ENCODE measurements at regions not wholly inside any gene's neighbourhood (a gene's known extent, or its start where the extent isn't known, plus 50 kb on each side); places are given as distances from the start of the nearest gene placed in this dataset.

DNA sequence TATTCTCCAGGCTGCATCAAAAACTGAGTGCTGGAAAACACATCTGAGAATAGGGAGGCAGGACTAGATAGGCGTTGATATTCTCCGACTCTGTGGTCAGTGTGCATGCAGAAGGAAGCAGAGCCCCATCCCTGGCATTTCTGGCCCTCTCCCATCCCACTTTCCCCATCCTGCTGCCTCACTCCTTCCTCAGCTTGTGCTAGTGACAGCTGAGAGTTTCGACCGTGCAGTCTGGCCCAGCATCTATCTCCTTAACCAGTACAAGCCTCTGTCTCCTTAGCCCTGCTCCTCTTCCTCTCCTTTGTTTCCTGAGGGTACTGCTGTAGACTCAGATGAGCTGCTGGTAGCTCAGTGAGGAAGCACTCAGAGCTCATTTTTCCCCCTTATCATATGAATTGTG lies 163.2 kb downstream of the SUCLA2 start:
- no peaks in the 10 kb centered on the region for H3K27me3 ChIP-seq
- no peak for DNase-seq
- no peaks in the 10 kb centered on the region for H3K36me3 ChIP-seq
- no peak overlapping the region for H3K27ac ChIP-seq
- no peak overlapping the region for H3K4me3 ChIP-seq
- no peaks in the 10 kb centered on the region for H3K4me1 ChIP-seq
- 78 to 79% methylated on average over 4 of the region's 4 CpGs for WGBS, 2 donors
- no peak for TF ChIP-seq POLR2A (IDR thresholded peaks at IDR 0.05)
- TF ChIP-seq, protein P1, sequence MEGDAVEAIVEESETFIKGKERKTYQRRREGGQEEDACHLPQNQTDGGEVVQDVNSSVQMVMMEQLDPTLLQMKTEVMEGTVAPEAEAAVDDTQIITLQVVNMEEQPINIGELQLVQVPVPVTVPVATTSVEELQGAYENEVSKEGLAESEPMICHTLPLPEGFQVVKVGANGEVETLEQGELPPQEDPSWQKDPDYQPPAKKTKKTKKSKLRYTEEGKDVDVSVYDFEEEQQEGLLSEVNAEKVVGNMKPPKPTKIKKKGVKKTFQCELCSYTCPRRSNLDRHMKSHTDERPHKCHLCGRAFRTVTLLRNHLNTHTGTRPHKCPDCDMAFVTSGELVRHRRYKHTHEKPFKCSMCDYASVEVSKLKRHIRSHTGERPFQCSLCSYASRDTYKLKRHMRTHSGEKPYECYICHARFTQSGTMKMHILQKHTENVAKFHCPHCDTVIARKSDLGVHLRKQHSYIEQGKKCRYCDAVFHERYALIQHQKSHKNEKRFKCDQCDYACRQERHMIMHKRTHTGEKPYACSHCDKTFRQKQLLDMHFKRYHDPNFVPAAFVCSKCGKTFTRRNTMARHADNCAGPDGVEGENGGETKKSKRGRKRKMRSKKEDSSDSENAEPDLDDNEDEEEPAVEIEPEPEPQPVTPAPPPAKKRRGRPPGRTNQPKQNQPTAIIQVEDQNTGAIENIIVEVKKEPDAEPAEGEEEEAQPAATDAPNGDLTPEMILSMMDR (IDR thresholded peaks at IDR 0.05) = no peak
- intact Hi-C loops (cut with DNase I) = no loop called here
- no peaks in the 10 kb centered on the region for H3K9me3 ChIP-seq

DNA sequence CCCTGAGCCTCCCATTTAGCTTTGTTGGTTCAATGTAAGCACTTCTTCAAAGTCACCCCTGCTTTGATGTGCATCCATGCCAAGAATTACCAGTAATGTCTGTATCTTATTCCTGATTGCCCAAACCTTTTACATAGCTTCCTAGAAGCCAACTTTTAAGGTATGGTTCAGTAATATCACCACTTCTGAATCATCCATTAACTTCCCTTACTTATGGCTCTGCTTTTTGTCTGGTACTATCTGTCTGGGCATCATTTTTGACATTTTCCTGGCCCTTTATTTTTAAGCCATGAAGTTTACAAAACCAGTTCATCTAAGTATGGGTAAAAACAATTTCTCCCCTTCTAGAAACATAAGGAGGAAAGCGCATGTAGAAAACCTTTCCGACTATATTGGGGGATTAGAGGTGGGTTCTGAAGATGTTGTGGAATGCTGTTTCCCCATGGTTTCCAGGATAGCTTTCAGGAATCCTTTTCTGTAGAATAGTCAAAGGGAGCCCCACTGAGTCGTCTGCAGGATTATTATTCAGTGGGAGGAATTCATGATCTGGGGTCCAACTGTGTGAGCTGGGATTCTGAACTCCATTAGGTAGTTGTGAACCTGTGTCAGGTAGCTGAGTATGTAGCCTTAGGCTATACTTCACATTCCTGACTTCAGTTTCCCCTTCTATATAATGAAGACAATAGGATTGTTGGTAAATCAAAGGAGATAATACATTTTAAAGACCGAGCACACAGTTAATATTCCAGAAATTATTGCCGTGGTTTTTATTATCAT lies 163.8 kb downstream of the SUCLA2 start:
- Histone ChIP-seq H3K4me1 (no peaks in the 10 kb centered on the region), H3K27ac (no peak overlapping the region), H3K36me3 (no peaks in the 10 kb centered on the region), H3K9me3 (no peaks in the 10 kb centered on the region), H3K27me3 (no peaks in the 10 kb centered on the region), H3K4me3 (no peak overlapping the region)
- DNase-seq = no peak
- no peak for TF ChIP-seq POLR2A (IDR thresholded peaks at IDR 0.05)
- TF ChIP-seq, protein P1 (IDR thresholded peaks at IDR 0.05) = no peak
- 82 to 89% methylated on average over 5 of the region's 5 CpGs for whole genome bisulfite sequencing, 2 donors
- intact Hi-C loops (cut with DNase I) = no loop called here

DNA sequence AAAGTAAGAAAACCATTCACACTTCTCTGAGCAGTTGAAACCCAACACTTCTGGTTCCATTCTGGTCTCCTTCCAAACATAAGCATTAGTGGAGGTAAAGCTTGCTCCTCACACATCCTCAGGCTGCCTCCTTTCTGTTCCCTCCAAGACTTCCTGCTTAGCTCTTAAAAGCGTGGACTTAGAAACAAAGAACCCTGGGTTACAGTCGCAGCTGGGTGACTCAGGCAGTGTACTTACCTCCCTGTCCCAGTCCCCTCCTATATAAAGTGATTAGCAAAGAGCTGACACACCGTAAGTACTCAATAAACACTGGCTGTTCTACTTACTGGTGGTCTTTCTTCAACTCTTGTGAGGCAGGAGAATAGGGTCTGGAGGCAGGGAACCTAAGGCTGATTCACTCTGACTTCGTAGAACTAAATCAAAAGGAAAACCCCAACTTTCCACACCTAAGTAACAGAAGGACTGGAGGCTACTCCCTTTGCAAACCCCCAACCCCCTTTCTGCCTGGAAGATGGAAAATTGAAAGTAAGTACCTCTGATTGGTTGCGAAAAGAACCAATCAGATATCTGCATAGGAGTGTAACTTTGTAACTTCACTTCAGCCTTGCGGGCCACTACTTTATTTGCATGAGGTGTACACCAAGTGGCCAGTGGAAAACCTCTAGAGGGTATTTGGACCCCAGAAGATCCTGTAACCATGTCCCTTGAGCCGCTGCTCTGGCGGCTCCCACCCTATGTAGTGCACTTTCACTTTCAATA lies 165.4 kb downstream of the SUCLA2 start:
- Histone ChIP-seq H3K27me3 (no peaks in the 10 kb centered on the region), H3K4me1 (no peaks in the 10 kb centered on the region), H3K4me3 (no peak overlapping the region), H3K9me3 (no peaks in the 10 kb centered on the region), H3K27ac (no peak overlapping the region), H3K36me3 (no peaks in the 10 kb centered on the region)
- intact Hi-C loops (cut with DNase I) = no loop called here
- WGBS, 2 donors = 72 to 76% methylated on average over 8 of the region's 8 CpGs
- DNase-seq = no peak
- TF ChIP-seq POLR2A (IDR thresholded peaks at IDR 0.05) = no peak
- TF ChIP-seq, protein P1 (IDR thresholded peaks at IDR 0.05) = no peak

DNA sequence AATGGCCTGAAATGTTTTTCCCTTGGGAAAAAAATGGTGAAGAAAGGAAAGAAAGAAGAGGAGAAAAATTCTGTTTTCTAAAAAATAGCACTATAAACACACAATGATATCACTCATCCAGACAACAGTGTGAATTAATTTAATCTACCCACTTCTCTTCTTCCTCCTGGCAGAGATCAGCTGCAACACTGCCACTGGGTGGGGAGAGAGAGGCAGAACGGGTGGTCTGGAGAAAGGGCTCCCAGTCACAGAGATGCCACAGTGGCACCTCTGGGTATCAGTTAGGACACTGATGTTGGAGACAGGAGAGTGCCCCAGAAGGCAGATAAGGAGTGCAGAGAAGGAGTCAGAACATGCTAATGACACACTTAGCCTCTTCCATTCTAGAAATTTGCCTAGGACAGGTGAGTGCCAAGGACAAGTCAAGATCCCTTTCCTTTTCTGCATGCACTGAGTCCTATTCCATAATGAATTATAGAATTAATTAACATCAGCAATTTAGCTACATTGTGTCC lies 168.6 kb downstream of the SUCLA2 start:
- no peak for DNase-seq
- Histone ChIP-seq H3K4me3 (no peak overlapping the region), H3K27ac (no peak overlapping the region), H3K27me3 (no peaks in the 10 kb centered on the region), H3K4me1 (no peaks in the 10 kb centered on the region), H3K36me3 (no peaks in the 10 kb centered on the region), H3K9me3 (no peaks in the 10 kb centered on the region)
- 9 to 29% methylated on average over 1 of the region's 1 CpG for WGBS, 2 donors
- TF ChIP-seq POLR2A (IDR thresholded peaks at IDR 0.05) = no peak
- TF ChIP-seq, protein P1 (IDR thresholded peaks at IDR 0.05) = no peak
- intact Hi-C loops (cut with DNase I) = no loop called here

DNA sequence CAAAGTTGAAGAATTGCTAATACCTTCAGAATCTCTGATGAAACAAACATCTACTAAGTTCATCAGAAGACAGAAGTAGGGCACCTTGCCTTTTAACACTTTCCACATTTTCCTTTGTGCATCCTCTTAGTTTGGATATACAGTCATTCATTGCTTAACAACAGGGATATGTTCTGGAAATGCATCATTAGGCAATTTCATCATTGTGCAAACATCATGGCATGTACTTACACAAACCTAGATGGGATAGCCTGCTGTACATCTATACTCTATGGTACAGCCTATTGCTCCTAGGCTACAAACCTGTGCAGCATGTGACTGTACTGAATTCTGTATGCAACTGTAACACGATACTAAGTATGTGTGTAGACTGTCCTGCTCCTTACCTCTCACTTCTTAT lies 169.8 kb downstream of the SUCLA2 start:
- Histone ChIP-seq H3K4me3 (no peak overlapping the region), H3K36me3 (no peaks in the 10 kb centered on the region), H3K27ac (no peak overlapping the region), H3K9me3 (no peaks in the 10 kb centered on the region), H3K4me1 (no peaks in the 10 kb centered on the region), H3K27me3 (no peaks in the 10 kb centered on the region)
- DNase-seq = no peak
- WGBS, 2 donors = 60% methylated on average over 1 of the region's 1 CpG
- intact Hi-C loops (cut with DNase I) = no loop called here
- TF ChIP-seq, protein P1 (IDR thresholded peaks at IDR 0.05) = no peak
- TF ChIP-seq POLR2A (IDR thresholded peaks at IDR 0.05) = no peak
